Endodermal cell (in vitro differentiated cells): ENCODE measurements at regions not wholly inside any gene's neighbourhood (a gene's known extent, or its start where the extent isn't known, plus 50 kb on each side); places are given as distances from the start of the nearest gene placed in this dataset.

Experiments used
- DNase-seq: peaks from one replicate; pipeline ENCODE4 v3.0.0-alpha.2; 2017
- H3K27ac ChIP-seq: 2 replicates; pipeline ENCODE4 v1.5.1; 2013; ENCODE audit warnings: mild to moderate bottlenecking, low read depth, low read length, moderate library complexity
- H3K27me3 ChIP-seq: 2 replicates; pipeline ENCODE4 v1.6.1; 2013; ENCODE audit warnings: mild to moderate bottlenecking, low read length, moderate library complexity; ENCODE audit not compliant: insufficient read depth, control insufficient read depth, poor library complexity, severe bottlenecking
- H3K36me3 ChIP-seq: 2 replicates; pipeline ENCODE4 v1.7.0; 2013; ENCODE audit warnings: mild to moderate bottlenecking, low read length, moderate library complexity; ENCODE audit not compliant: control insufficient read depth, insufficient read depth
- H3K4me1 ChIP-seq: one replicate; pipeline ENCODE4 v1.7.0; 2013; ENCODE audit warnings: low read length; ENCODE audit not compliant: control insufficient read depth, insufficient read depth
- H3K4me3 ChIP-seq: 2 replicates; pipeline ENCODE4 v1.5.1; 2013; ENCODE audit warnings: mild to moderate bottlenecking, low read length, moderate library complexity
- H3K9ac ChIP-seq: 2 replicates; pipeline ENCODE4 v1.6.1; 2013; ENCODE audit warnings: mild to moderate bottlenecking, low read length, moderate library complexity; ENCODE audit not compliant: poor library complexity, severe bottlenecking; ENCODE audit errors: extremely low read depth
- H3K9me3 ChIP-seq: 2 replicates; pipeline ENCODE4 v1.6.1; 2013; ENCODE audit warnings: mild to moderate bottlenecking, low read length, moderate library complexity; ENCODE audit not compliant: control insufficient read depth
- H3K27ac Mint-ChIP-seq: 2 replicates; pipeline ENCODE4 v1.8.0; 2020; ENCODE audit warnings: mixed read lengths
- H3K27me3 Mint-ChIP-seq: 2 replicates; pipeline ENCODE4 v1.8.0; 2021; ENCODE audit warnings: mild to moderate bottlenecking, mixed read lengths; ENCODE audit not compliant: insufficient read depth
- H3K36me3 Mint-ChIP-seq: 2 replicates; pipeline ENCODE4 v1.8.0; 2020; ENCODE audit warnings: low read depth, mixed read lengths
- H3K4me1 Mint-ChIP-seq: 2 replicates; pipeline ENCODE4 v1.8.0; 2020; ENCODE audit warnings: mixed read lengths
- H3K4me3 Mint-ChIP-seq: 2 replicates; pipeline ENCODE4 v1.8.0; 2020; ENCODE audit warnings: mild to moderate bottlenecking, moderate library complexity, mixed read lengths
- H3K9me3 Mint-ChIP-seq: 2 replicates; pipeline ENCODE4 v1.8.0; 2020; ENCODE audit warnings: mild to moderate bottlenecking, mixed read lengths
- CTCF ChIP-seq: fragments of 200-600 bp; sonication (generic); conservative IDR thresholded peaks from 2 replicates; pipeline ENCODE4 v1.5.0; 2021; ENCODE audit warnings: antibody characterized with exemption, mild to moderate bottlenecking
- WGBS, 2 experiments: methylation state at CpG; one replicate each; pipeline versions ENCODE4 v1.1.5 to v1.1.7; 2013; ENCODE audit warnings: missing lambda C conversion rate in 2 of 2, mixed read lengths in 1 of 2; ENCODE audit not compliant: insufficient coverage in 1 of 2, insufficient read length in 1 of 2; 5-methylcytosine and 5-hydroxymethylcytosine counted together

DNA sequence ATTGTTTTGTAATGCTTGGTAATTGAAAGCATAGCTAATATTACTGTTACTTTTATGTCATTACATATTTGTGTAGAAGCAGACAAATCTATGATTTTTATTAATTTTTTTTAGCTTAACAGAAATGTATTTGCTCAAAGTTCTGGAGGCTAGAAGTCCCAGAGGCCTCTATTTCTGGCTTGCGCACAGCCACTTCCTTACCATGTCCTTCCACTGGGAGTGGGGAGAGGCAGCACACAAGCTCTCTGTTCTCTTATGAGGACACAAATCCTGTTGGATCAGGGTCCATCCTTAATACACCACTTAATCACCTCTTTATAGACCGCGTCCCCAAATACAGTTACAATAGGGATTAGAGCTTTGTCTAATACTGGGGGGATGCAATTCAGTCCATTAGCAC is 1061.4 kb downstream of the OTOL1 start:
- peaks cover 15% of the 10 kb centered on the region for H3K4me1 Mint-ChIP-seq
- Histone ChIP-seq H3K4me3 (no peak overlapping the region), H3K27ac (no peak overlapping the region), H3K27me3 (no peaks in the 10 kb centered on the region), H3K36me3 (no peaks in the 10 kb centered on the region), H3K9ac (no peak overlapping the region), H3K4me1 (peaks cover 4% of the 10 kb centered on the region), H3K9me3 (no peaks in the 10 kb centered on the region)
- DNase-seq = no peak
- no peak for TF ChIP-seq CTCF
- no peaks in the 10 kb centered on the region for H3K9me3 Mint-ChIP-seq
- H3K27ac Mint-ChIP-seq = no peak overlapping the region
- WGBS, 2 experiments = 76 to 100% methylated on average over 1 to 3 of the region's 3 CpGs
- no peaks in the 10 kb centered on the region for H3K27me3 Mint-ChIP-seq
- no peak overlapping the region for H3K4me3 Mint-ChIP-seq
- H3K36me3 Mint-ChIP-seq = no peaks in the 10 kb centered on the region

GRCh38 chr3:162568706-162569105 is 1072.1 kb downstream of the OTOL1 start:
- Mint-ChIP-seq H3K4me3 (no peak overlapping the region), H3K27me3 (no peaks in the 10 kb centered on the region), H3K27ac (no peak overlapping the region), H3K4me1 (peaks cover 13% of the 10 kb centered on the region), H3K9me3 (peaks cover 4% of the 10 kb centered on the region), H3K36me3 (peaks cover 2% of the 10 kb centered on the region)
- DNase-seq = no peak
- Histone ChIP-seq H3K4me3 (no peak overlapping the region), H3K9ac (no peak overlapping the region), H3K9me3 (no peaks in the 10 kb centered on the region), H3K4me1 (peaks cover 8% of the 10 kb centered on the region), H3K27ac (no peak overlapping the region), H3K27me3 (no peaks in the 10 kb centered on the region), H3K36me3 (no peaks in the 10 kb centered on the region)
- WGBS, 2 experiments = 88 to 100% methylated on average over 1 to 2 of the region's 2 CpGs
- no peak for TF ChIP-seq CTCF

DNA sequence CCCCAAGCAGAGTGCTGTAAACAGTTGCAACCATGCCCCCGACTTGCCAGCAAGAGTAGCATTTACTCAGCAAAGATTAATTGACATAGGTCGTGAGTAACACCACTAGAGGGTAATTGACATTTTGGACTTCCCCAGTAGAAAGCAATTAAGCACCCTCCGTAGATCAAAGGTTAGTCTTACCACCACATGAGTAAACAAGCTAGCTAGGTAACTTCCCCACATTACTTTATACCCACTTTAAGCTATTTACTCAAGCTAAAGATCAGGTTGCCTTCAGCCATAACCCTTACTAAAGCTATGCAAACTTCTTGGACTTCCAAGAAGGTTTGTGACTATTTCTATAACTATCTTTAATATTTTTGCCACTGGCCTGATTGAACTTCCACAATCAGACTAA is 1072.7 kb downstream of the OTOL1 start:
- Histone ChIP-seq H3K4me3 (peak overlapping the region; percentile 8), H3K27ac (no peak overlapping the region), H3K9ac (no peak overlapping the region), H3K27me3 (no peaks in the 10 kb centered on the region), H3K4me1 (peaks cover 8% of the 10 kb centered on the region), H3K9me3 (no peaks in the 10 kb centered on the region), H3K36me3 (no peaks in the 10 kb centered on the region)
- Mint-ChIP-seq H3K36me3 (peaks cover 3% of the 10 kb centered on the region), H3K27me3 (no peaks in the 10 kb centered on the region), H3K27ac (no peak overlapping the region), H3K4me3 (no peak overlapping the region), H3K4me1 (peaks cover 13% of the 10 kb centered on the region), H3K9me3 (peaks cover 5% of the 10 kb centered on the region)
- 76 to 83% methylated on average over 3 of the region's 3 CpGs for WGBS, 2 experiments
- TF ChIP-seq CTCF = no peak
- no peak for DNase-seq
